Lower leg skin (tissue), 3 donors: ENCODE measurements at regions not wholly inside any gene's neighbourhood (a gene's known extent, or its start where the extent isn't known, plus 50 kb on each side); places are given as distances from the start of the nearest gene placed in this dataset.
"Not testable (repeated sequence)": the region's sequence is repeated elsewhere in the genome, so short reads cannot be mapped to it uniquely, and the experiment has no call there.

Experiments
- DNase-seq, 2 donors: peaks; one replicate each; pipeline ENCODE4 v3.0.0-alpha.2; 2019; ENCODE audit warnings: low spot score in 2 of 2
- H3K4me3 ChIP-seq: fragments of 200-600 bp; sonication (generic); 2 replicates; pipeline ENCODE4 v1.5.1; 2017; ENCODE audit warnings: mild to moderate bottlenecking, low read depth; ENCODE audit not compliant: poor library complexity, severe bottlenecking
- WGBS, 2 donors: methylation state at CpG; one replicate each; pipeline ENCODE4 v1.1.5; 2018; 5-methylcytosine and 5-hydroxymethylcytosine counted together
- intact Hi-C: fragments of 100-400 bp; cut with DNase I; formaldehyde crosslinking; loops from one replicate; pipeline ENCODE4 v1.15.0; 2023; ENCODE audit warnings: low total_unique reads

DNA sequence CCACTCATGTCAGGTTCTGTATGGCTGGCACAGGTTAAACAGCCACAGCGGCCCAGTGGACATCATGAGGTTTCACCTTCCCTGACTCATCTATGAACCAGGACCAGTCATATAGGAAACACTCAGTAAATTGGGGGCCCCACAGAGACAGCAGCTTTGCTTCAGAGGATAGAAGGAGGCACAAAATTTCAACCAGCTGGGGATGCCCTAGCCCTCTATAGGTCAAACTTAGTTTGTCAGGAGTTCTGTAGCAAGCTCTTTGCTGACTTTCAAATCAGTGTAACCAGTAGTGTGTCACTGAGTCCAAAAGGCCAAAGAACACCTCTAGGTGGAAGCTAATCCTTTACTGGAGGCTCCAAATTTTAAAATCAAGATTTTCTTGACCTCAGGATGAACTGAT is 4157.8 kb upstream of the TPTE start:
- intact Hi-C loops, DNase-seq, H3K4me3 ChIP-seq: not testable (repeated sequence)
- no CpG with 5 or more reads among the region's 1 CpG for WGBS, 2 donors

DNA sequence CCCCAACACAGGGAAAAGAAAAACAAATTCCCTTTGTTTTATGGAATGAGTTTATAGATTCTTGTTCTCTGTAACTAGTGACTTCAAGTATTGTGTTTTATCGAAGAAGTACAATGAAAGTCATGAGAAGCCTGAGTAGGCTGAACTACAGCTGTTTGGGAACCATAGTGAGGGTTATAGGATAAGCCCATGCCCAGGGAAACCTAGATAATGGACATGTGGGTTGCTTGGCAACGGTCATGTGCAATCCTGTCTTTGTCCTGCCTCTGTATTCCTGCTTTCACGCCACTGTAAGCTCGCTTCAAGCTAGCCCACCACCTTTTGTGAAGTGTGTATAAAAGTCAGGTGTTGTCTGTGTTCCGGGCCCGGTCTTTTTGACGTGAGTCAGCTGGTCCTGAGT is 4152.6 kb upstream of the TPTE start:
- intact Hi-C loops, H3K4me3 ChIP-seq: not testable (repeated sequence)
- 21 to 22% methylated on average over 4 to 7 of the region's 7 CpGs for WGBS, 2 donors
- peak; percentile 25 to 37 for DNase-seq

DNA sequence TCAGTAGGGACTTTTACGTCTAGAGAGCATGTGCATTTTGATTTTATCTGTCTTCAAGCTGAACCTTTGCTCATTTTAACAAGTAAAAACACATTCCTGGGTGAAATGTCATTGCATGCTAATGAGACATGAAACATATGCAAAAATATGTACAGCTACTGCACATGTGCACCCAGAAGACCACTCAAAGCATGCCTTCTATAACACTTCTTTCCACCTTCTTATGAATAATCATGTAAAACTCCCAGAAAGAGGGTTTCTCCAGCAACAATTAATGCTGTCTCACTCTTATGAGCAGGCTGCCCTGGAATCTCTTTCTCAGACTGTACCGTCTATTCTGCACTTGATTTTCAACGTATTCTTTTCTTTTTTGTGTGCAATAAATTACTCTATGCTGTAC is 4148.1 kb upstream of the TPTE start:
- no CpG with 5 or more reads among the region's 3 CpGs for WGBS, 2 donors
- H3K4me3 ChIP-seq, intact Hi-C loops: not testable (repeated sequence)
- DNase-seq, result peak; percentile 7 to 11

GRCh38 chr21:6374232-6374631 is 4147.2 kb upstream of the TPTE start:
- H3K4me3 ChIP-seq, intact Hi-C loops: not testable (repeated sequence)
- WGBS, 2 donors, result 24 to 25% methylated on average over 12 of the region's 12 CpGs
- peak; percentile 51 to 91 for DNase-seq

DNA sequence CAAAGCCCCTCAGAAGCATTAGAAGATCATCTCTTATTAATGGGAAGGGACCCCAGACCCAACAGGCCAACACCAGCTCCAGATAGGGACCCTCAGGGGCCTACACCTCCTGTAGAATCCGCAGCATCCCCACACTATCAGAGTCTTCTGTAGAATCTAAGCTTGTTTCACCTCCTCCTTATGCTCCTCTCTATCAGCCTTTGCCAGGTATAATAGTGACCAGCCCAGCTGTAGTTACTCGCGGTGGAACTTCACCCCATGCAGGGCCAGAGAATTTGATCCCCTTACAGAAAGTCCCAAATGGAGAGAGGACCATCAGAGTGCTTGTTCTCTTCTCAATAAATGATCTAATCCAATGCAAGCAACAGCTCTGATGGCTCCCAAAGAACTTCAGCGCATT is 4146.5 kb upstream of the TPTE start:
- intact Hi-C loops, H3K4me3 ChIP-seq: not testable (repeated sequence)
- DNase-seq, result peak; percentile 23 to 84
- WGBS, 2 donors, result 66 to 80% methylated on average over 4 of the region's 4 CpGs

GRCh38 chr21:6375776-6376175 is 4145.6 kb upstream of the TPTE start:
- 55 to 72% methylated on average over 4 of the region's 5 CpGs for WGBS, 2 donors
- H3K4me3 ChIP-seq, intact Hi-C loops: not testable (repeated sequence)
- peak in 1 of 2 donors; percentile 61 for DNase-seq

DNA sequence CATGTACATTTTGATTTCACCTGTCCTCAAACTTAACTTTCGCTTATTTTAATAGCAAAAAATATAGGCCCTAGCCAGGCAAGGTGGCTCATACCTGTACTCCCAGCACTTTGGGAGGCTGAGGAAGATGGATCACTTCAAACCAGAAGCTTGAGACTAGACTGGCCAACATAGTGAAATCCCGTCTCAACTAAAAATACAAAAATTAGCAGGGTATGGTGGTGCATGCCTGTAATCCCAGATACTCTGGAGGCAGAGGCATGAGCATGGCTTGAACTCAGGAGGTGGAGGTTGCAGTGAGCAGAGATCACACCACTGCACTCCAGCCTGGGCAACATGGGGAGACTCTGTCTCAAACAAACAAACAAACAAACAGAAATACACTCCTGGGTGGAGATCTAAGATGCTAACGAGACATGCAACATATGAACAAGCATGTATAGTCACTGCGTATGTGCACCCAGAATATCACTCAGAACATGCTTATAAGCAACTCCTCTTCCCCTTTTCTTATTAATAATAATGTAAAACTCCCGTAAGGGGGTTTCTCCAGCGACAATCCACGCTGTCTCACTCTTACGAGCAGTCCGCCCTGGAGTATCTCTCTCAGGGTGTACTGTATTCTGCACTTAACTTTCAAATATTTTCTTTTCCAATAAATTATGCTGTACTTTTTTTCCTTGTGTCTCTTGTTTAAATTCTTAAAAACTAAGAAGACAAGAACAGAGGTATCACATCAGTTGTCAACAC is 4144.9 kb upstream of the TPTE start:
- intact Hi-C loops, H3K4me3 ChIP-seq: not testable (repeated sequence)
- peak; percentile 12 to 42 for DNase-seq
- WGBS, 2 donors, result 66 to 77% methylated on average over 9 of the region's 9 CpGs
